GM21526 (cell line): ENCODE measurements at regions not wholly inside any gene's neighbourhood (a gene's known extent, or its start where the extent isn't known, plus 50 kb on each side); places are given as distances from the start of the nearest gene placed in this dataset.
"Not testable (repeated sequence)": the region's sequence is repeated elsewhere in the genome, so short reads cannot be mapped to it uniquely, and the experiment has no call there.

ENCODE experiments used
- ATAC-seq: cut with Tn5 transposase; IDR thresholded peaks from one replicate; pipeline ENCODE4 v1.9.1; 2021; ENCODE audit warnings: moderate library complexity; ENCODE audit not compliant: unreplicated experiment, low FRiP score

DNA sequence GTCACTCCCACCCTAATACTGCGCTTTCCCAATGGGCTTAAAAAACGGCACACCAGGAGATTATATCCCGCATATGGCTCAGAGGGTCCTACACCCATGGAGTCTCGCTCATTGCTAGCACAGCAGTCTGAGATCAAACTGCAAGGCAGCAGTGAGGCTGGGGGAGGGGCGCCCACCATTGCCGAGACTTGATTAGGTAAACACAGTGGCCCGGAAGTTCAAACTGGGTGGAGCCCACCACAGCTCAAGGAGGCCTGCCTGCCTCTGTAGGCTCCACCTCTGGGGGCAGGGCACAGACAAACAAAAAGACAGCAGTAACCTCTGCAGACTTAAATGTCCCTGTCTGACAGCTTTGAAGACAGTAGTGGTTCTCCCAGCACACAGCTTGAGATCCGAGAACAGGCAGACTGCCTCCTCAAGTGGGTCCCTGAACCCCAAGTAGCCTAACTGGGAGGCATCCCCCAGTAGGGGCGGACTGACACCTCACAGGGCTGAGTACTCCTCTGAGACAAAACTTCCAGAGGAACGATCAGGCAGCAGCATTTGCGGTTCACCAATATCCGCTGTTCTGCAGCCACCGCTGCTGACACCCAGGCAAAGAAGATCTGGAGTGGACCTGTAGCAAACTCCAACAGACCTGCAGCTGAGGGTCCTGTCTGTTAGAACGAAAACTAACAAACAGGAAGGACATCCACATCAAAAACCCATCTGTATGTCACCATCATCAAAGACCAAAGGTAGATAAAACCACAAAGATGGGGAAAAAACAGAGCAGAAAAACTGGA, 1085.6 kb upstream of the FANCL start:
- not testable (repeated sequence) for ATAC-seq

DNA sequence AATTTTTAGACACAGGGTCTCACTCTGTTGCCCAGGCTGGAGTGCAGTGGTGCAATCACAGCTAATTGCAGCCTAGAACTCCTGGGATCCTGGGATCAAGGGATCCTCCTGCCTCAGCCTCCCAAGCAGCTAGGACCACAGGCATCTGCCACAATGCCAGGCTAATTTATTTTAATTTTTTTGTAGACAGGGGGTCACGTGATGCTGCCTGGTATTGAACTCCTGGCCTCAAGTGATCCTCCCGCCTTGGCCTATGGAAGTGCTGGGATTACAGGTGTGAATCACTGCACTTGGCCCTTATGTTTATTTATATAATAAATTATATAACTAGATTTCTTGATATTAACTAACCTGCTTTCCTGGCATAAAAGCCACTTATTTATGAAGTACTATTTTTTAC, 1081.7 kb upstream of the FANCL start:
- no peak for ATAC-seq

- ATAC-seq, result no peak
These were observed 1080.9 kb upstream of the FANCL start for GRCh38 chr2:59322005-59322404.

GRCh38 chr2:59314031-59314766, 1073.1 kb upstream of the FANCL start:
- no peak for ATAC-seq

DNA sequence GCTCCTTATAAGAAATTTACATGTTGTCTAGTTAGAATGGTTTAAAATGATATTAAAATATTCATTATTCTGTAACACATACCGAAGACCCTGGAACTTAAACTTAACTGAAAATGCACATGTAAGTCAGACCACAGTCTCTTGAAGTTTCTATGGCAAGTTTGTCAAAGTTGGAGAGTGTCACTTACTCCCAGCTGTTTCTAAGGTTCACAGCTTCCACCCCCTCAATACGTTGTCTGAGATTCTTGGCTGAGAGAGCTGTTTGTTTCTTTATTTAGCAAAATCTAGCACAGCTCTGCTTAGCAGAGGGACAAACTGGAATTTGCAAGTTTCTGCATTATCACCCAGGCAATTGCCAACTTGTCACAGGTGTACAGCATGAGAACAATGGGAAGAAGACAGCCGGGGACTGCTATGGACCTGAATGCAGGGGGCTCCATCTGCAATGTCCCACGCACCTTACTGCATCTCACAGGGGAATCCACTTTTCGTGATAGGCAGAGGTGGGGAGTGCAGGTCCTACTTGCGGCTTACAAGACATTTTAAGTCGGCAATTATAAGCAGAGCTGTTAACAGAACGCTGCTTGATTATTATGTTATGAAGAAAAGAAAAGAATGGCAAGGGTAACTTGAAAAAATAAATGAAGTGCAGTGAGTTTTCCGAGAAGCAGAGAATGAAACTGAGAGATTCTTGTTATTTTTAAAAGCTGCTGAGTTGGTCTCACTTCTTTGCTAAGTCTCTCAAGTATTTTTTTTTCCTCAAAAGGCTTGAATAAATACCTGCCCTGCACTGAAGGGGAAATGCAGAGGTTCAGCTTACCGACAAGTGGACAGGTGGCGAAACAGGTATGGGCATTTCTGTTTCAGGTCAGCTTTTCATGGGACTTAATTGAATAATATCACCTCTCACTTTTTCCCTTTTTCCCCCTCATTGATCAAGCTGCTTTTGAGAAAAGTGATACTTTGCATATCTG, 1072.1 kb upstream of the FANCL start:
- no peak for ATAC-seq

DNA sequence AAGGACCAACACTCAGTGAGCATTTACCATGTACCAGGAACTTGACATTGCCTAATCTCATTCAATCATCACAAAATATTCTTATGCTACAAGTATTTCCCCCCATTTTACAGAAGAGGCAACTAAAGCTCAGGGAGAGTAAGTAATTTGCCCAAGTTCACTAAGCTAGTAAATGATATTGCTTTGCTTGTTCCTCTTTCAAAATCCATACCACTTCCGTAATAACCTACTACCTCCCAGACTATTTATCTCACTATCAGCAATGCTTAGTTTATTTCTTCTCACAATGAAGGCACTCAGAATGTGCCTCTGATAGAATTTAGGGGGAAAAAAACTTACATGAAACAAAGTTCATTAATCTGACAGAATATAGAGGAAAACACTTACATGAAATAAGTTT, 1070.9 kb upstream of the FANCL start:
- no peak for ATAC-seq

GRCh38 chr2:59308108-59308507, 1067.0 kb upstream of the FANCL start:
- ATAC-seq, result no peak

GRCh38 chr2:59307196-59307595, 1066.1 kb upstream of the FANCL start:
- ATAC-seq, result no peak

GRCh38 chr2:59303272-59303671, 1062.1 kb upstream of the FANCL start:
- ATAC-seq, result no peak

- no peak for ATAC-seq
These were observed 1061.6 kb upstream of the FANCL start for GRCh38 chr2:59302683-59303082.

DNA sequence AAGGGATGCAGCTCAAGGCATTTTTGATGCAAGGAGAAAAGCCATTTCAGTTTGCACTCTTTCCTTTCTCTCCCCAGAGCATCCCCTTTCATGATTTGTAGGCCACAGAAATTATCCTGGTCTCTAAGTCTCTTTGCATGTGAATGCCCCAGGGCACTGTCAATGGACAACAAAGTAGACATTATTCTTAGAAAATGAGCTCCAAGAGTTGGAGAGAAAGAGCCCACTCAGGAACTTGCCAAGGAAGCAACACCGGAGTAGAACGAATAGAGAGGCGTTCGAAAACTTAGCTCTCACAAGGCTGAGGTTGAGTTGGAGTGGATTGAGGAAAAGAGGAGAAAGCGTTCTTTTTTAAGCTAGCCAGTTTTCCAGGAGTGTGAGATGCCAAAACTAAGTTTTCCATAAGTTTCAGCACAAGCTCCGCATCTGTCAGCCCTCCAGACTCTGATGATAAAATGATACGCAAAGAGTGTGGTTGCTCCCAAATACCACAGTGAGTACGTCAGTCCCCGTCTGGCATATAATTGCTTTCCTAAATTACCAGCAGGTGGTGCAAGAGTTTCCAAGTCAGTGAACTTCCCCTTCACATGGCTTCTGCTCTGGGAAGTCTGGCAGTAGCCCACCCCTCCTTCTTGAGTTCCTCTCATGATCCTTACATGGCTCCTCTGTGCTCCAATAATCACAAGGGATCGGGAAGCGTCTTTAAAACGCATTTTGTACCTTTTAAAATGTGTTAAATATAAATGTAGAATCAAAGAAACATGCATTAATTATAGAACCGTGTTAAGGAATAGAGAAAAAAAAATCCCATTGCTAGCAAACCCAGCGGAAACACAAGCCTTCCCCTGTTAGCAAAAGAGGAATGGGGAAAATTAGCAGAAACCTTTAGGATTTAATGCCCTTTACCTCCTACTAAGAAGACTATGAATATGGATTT, 1060.6 kb upstream of the FANCL start:
- ATAC-seq, result peak; percentile 72

- ATAC-seq, result no peak
These were observed 1056.7 kb upstream of the FANCL start for GRCh38 chr2:59297816-59298215.

- no peak for ATAC-seq
These were observed 1055.2 kb upstream of the FANCL start for GRCh38 chr2:59296279-59296678.

DNA sequence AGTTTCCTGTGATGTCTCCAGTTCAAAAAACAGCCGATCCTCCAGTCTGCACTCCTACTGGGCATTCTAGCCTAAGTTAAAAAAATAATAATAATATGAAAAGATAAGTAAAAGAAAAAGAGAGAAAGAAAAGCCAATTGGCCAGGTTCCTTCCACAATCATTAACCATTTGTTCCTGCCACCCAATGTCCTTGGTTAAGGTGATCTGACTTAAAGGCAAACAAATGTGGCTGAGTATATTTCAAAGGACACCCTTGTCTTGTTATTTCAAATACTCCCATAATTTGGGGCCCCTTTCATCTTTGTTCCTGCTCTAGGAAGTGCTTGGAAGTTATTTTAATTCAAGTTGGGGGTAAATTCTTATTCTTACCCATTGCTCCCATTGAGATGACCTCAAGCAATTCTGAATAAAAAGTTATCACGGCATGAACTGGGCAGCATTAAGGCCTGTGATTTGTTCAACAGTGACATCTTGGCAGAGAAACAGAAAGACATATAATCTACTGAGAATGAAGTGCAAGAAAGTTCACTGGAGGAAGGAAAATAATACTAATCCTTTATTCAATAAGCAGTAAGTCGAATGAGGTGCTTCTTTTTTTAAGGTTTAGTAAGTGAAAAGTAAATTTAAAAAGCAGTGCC, 1054.5 kb upstream of the FANCL start:
- no peak for ATAC-seq

DNA sequence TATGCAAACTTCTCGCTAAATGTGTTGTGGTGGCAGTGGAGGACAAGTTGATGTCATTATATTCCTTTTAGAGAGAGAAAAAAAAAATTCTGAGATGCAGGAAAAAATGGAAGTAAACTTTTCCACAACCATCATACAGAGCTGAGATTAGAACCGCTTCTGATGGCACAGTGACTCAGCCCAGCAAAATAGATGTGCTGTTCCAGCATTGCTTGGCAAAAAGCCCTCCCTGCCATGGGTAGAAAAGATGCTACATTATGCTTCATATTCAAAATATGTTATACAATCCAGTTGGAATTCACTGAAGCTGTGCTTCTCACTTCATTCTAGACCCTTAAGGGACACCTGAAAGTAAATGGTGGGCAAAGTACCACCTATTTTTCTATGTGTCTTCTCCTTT, 1047.6 kb upstream of the FANCL start:
- ATAC-seq, result no peak

DNA sequence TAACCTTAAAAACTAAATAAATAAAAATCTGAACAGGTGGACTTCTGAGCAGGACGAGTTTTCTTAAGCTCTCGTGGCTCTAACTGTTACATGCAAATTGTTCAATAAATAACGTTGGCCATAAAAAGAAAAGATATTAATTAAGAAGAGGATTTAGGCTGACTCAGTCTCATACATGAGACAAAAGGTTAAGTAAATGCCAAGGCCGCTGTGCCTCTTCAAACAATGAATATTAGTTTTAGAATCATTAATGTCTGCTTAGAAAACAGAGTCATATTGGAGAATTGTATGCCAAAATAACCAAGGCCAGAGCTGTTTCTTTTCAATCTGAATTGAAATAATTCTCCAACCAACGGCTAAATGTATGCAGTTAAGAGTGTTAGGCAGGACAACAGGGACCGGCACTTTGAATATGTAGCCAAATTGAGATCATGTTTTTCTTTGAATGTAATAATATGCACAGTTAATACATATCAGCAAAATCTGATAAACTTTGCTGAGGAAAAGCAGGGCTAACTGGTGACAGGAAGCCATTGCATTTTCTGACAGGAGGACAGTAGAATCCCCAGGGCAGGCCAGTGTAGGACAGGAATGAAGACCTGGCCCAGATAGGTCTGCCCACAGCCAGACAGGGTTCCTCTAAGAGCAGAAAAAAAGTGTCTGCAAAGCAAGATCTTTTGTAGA, 1041.4 kb upstream of the FANCL start:
- no peak for ATAC-seq

- no peak for ATAC-seq
These were observed 1036.5 kb upstream of the FANCL start for GRCh38 chr2:59277671-59278070.

GRCh38 chr2:59276917-59277316, 1035.8 kb upstream of the FANCL start:
- ATAC-seq, result no peak

GRCh38 chr2:59276033-59276432, 1034.9 kb upstream of the FANCL start:
- ATAC-seq, result peak; percentile 68
